G401 (cell line): ENCODE measurements at regions not wholly inside any gene's neighbourhood (a gene's known extent, or its start where the extent isn't known, plus 50 kb on each side); places are given as distances from the start of the nearest gene placed in this dataset.

ENCODE experiments used
- DNase-seq: peaks from one replicate; pipeline ENCODE4 v3.0.0-alpha.2; 2015; ENCODE audit warnings: low spot score
- in situ Hi-C: cut with HindIII; loops from 2 replicates; pipeline ENCODE4 v1.10.0; 2016; ENCODE audit warnings: low sequenced_read_pairs, mixed read lengths

- in situ Hi-C loops: no loop called here
- DNase-seq: no peak
These were observed 451.3 kb downstream of the NTRK3 start for GRCh38 chr15:87805117-87805820.

GRCh38 chr15:87804451-87804850 is 452.1 kb downstream of the NTRK3 start:
- no peak for DNase-seq
- in situ Hi-C loops: no loop called here

DNA sequence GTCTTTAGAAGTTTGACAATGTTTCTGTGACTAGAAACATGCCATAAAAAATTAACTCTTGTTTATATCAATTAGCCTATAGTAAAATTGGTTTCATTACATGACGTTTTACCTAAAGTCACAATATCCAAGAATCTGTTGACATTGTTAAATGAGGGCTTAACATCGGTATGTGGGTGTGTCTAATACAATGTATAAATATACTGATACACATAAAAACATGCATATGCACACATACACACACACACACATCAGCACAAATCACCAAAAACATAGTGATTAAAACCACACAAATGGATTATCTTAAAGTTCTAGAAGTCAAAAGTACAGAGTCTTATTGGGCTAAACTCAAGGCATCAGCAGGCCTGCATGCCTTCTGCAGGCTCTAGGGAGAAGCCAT is 456.7 kb downstream of the NTRK3 start:
- no peak for DNase-seq
- in situ Hi-C loops: no loop called here

- no peak for DNase-seq
- in situ Hi-C loops: no loop called here
These were observed 457.1 kb downstream of the NTRK3 start for GRCh38 chr15:87799428-87799827.

DNA sequence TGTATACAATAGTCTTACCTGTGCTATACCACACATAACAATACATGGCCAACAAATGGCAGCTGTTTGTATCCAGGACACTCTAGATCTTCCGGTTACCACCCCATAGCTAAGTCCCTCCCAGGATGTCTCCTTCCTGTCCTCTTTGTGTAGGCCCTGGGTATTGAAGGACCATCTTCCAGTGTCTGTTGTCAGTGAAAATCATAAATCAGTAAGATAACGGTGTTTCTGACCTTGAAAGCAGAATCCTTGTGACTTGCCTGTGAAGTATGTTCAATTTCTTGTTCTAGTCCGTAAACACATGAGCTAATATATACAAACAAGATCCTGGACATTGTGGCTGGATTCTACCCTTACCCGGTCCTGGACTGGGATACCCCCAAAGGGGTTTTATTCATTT is 462.8 kb downstream of the NTRK3 start:
- no peak for DNase-seq
- in situ Hi-C loops: no loop called here

- no peak for DNase-seq
- in situ Hi-C loops: no loop called here
These were observed 464.1 kb downstream of the NTRK3 start for GRCh38 chr15:87792250-87793040.

DNA sequence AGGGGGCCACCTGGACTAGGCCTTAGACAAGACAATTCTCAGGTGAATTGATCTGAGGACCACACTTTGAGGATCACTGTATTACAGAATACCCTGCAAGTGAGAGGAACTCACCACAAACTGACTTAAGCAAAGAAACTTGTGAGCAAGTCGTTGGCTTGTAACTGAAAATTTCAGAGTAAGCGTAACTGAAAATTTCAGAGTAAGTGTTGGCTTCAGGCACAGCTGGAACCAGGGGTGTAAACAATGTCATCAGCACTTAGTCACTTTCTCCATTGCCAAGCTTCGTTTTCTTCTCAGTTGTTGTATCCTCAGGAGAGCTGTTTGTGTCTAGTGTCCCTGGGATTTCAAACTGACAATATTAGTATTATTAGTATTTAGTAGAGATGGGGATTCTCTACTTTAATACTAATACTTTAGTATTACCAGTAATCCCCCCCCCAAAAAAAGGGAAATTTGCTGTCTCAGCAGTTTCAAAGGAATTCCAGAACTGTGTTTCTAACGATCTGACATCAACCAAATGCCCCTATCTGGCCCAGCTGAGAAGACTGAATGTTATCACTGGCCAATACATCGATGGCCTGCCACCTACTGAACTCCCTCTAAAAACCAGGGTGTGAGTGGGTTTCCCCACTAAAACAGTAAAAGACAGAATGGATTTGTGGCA is 474.4 kb downstream of the NTRK3 start:
- in situ Hi-C loops: no loop called here
- no peak for DNase-seq

DNA sequence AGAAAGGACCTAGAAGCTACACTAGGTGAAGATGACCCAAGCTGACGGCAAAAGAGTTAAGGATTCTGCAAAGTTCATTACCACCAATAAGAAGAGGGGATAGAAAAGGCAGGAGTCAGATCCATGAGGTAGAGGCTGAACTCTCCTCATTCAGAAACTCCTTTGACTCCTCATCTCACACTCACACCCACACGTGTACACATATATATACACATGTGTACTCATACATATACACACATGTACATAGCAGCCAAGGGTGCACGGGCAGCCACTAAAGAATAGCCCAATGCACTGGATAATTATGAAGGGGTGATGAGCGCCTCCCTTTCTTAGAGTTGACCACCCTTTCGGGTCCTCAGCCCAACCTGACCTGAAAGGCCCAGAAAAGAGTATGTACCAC is 476.8 kb downstream of the NTRK3 start:
- no peak for DNase-seq
- in situ Hi-C loops: no loop called here

DNA sequence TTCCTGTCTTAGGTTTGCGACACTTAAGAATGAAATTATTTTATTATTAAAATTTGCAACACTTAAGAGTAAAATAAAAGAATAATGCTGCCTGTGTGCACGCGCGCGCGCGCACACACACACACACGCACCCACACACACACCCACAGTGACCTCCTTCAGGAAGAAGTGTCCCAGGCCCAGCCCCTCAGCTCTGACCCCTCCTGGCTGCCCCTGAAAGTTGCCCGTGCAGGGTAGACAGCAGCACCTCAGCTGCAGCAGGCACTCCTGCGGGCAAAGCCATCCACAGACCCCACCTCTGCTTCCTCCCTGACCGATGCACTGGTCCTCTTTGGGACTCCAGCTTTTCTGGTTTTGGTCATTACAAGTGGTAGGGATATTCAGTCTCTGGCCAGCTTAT is 478.2 kb downstream of the NTRK3 start:
- no peak for DNase-seq
- in situ Hi-C loops: no loop called here

DNA sequence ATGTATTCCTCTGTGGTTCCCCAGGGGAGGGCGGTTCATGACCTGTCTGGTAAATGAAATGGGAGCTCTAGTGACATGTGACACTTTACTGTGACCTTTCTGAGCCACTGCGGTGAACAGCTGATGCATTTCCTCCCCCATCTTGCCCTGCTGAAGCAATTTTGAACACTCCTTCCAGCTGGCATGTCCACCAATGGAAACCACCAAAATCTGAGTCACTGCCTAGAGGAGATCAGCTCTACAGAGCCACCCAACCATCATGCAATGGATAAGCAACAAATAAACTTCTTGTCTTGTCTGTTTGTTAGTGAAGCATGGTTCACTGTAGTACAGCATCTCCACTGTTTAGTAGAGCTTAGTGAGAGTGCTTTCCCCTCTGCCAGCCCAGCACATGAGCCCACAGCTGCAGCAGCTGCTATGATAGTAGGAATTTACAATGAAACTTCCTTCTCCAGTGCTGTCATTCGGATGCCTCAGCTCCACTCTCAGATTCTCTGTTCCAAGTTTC is 479.4 kb downstream of the NTRK3 start:
- in situ Hi-C loops: no loop called here
- no peak for DNase-seq

DNA sequence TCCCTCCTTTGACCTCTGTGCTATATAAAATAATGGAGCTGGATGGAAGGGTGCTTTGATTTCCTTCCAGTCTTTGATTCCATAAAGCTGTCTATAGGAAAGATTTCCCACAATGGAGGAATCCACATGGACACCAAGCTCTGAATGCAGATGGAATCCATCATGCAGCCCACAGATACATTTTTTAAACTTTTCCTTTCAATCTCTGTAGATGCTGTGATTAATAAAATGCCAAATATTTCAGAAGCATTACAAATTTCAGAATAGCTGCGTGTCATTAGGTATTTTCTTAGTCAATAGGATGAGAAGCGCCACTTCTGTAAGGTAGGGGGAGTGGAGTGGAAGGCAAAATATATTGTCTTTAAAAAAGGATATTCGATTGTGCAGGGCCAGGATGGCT is 489.0 kb downstream of the NTRK3 start:
- in situ Hi-C loops: no loop called here
- DNase-seq: no peak

GRCh38 chr15:87764461-87765240 is 491.9 kb downstream of the NTRK3 start:
- in situ Hi-C loops: no loop called here
- DNase-seq: peak; percentile 2

DNA sequence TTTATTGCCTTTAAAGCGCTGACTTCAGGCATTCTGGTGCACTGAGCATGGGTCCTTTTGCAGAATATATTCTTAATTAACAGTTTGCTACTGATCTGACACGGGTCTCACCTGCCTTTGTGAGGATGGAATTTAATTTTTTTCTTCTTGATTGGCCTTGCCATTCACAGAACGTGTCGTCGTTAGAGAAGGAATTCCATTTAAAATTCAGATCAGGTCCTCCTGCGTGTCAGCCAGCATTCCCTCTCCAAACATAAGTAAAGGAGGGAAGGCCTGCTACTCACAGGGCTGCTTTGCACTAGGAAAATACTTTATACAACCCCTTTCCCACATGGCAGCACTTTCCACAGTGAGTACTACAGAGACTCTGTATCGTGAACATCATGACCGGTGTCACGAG is 492.7 kb downstream of the NTRK3 start:
- in situ Hi-C loops: no loop called here
- no peak for DNase-seq

GRCh38 chr15:87761736-87762509 is 494.6 kb downstream of the NTRK3 start:
- in situ Hi-C loops: no loop called here
- no peak for DNase-seq

GRCh38 chr15:87760547-87761314 is 495.8 kb downstream of the NTRK3 start:
- in situ Hi-C loops: no loop called here
- no peak for DNase-seq

DNA sequence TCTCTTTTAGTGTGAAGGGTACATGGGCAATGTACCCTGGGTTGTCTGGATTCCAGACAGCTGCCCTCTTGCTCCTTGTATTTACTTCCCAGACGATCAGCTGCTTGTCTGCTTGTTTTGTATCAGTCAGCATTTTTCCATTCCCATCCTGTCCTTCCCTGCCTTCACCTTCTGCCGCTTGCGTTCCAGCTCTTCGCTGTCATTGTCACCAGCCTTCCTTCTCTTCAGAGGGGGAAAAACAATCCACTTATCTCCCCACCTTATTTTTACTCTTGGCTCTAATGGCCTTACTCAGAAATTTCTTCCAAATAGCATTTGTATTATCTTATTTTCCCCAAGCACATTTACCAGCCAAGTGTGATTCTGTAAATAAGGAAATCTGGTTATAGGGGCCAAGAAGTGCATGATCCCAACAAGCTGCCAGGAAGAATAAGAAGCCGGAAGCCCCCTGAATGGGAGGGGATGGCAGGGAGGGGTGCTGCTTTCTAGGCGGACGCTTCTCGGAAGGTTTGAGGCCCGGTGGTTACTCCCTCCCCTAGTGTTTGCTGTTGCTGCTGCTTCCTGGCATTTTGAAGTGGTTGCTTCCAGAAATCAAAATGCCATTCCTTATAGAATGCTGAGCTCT is 497.6 kb downstream of the NTRK3 start:
- DNase-seq: no peak
- in situ Hi-C loops: no loop called here

GRCh38 chr15:87757084-87757483 is 499.5 kb downstream of the NTRK3 start:
- in situ Hi-C loops: no loop called here
- DNase-seq: no peak

DNA sequence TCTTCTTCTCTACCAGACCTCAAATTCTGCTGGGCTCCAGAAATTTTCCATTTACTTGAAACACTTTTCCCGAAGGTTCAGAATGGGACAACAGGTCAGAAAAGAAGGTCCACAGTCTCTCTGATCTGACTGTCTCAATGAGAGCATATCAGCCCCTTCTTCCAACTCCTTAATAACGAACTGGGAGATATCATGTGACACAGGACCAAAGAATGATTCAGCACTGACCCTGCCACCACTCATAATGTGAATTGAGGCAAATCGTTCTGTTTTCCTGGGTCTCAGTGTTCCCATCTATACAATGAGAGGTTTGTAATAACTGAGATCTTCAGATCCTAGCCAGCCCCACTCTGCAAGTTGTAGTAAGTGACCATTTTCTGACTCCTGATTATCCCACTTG is 500.5 kb downstream of the NTRK3 start:
- no peak for DNase-seq
- in situ Hi-C loops: no loop called here
